Upper lobe of right lung (tissue), 1 donor: ENCODE measurements at regions not wholly inside any gene's neighbourhood (a gene's known extent, or its start where the extent isn't known, plus 50 kb on each side); places are given as distances from the start of the nearest gene placed in this dataset.

ENCODE experiments used
- ATAC-seq: fragments of 200-7000 bp; cut with Tn5 transposase; one replicate; pipeline ENCODE4 v1.9.1; 2020; ENCODE audit warnings: mild to moderate bottlenecking, moderate library complexity
- DNase-seq: peaks from one replicate; pipeline ENCODE4 v3.0.0-alpha.2; 2020
- H3K27ac ChIP-seq: fragments of 200-600 bp; one replicate; pipeline ENCODE4 v1.8.0; 2022
- H3K27me3 ChIP-seq: fragments of 200-600 bp; one replicate; pipeline ENCODE4 v1.8.0; 2022; ENCODE audit warnings: mild to moderate bottlenecking
- H3K36me3 ChIP-seq: fragments of 200-600 bp; one replicate; pipeline ENCODE4 v1.8.0; 2022
- H3K4me1 ChIP-seq: fragments of 200-600 bp; one replicate; pipeline ENCODE4 v1.8.0; 2022
- H3K4me3 ChIP-seq: fragments of 200-600 bp; one replicate; pipeline ENCODE4 v1.8.0; 2022; ENCODE audit warnings: mild to moderate bottlenecking
- H3K9me3 ChIP-seq: fragments of 200-600 bp; one replicate; pipeline ENCODE4 v1.8.0; 2022
- intact Hi-C: fragments of 100-400 bp; cut with DNase I; formaldehyde crosslinking; loops from one replicate; pipeline ENCODE4 v1.11.0; 2022
- TF ChIP-seq, protein P1 (sequence below): fragments of 200-600 bp; IDR thresholded peaks from one replicate; pipeline ENCODE4 v1.8.0; 2022; ENCODE audit warnings: antibody characterized with exemption
- donor health status: DM: no; HTN: yes; CAD: no; lungs with severe emphysema.

DNA sequence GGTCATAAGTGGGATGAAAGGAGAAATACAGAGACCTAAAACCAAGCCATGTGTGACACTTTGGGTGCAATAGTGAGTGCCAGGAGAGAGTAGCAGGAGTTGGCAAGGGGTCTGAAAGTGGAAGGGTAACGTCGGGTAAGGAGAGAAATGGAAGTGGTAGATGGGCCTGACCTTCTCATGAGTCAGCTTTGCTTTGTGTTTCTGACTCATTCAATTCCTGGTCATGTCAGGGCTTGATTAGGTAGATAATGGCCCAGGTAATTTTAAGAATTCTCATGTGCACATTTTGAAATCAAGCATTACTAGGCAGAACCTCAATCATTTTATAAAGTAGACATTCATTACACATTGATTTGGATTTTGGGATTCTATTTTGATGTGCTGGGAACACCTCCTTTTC is 262.5 kb downstream of the SOX2 start:
- Histone ChIP-seq H3K27ac (no peak overlapping the region), H3K4me1 (no peaks in the 10 kb centered on the region), H3K9me3 (no peaks in the 10 kb centered on the region), H3K36me3 (no peaks in the 10 kb centered on the region), H3K27me3 (no peaks in the 10 kb centered on the region), H3K4me3 (no peak overlapping the region)
- DNase-seq = no peak
- intact Hi-C loops = no loop called here
- ATAC-seq = no peak
- TF ChIP-seq, protein P1, sequence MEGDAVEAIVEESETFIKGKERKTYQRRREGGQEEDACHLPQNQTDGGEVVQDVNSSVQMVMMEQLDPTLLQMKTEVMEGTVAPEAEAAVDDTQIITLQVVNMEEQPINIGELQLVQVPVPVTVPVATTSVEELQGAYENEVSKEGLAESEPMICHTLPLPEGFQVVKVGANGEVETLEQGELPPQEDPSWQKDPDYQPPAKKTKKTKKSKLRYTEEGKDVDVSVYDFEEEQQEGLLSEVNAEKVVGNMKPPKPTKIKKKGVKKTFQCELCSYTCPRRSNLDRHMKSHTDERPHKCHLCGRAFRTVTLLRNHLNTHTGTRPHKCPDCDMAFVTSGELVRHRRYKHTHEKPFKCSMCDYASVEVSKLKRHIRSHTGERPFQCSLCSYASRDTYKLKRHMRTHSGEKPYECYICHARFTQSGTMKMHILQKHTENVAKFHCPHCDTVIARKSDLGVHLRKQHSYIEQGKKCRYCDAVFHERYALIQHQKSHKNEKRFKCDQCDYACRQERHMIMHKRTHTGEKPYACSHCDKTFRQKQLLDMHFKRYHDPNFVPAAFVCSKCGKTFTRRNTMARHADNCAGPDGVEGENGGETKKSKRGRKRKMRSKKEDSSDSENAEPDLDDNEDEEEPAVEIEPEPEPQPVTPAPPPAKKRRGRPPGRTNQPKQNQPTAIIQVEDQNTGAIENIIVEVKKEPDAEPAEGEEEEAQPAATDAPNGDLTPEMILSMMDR = no peak

GRCh38 chr3:181976526-181976925 is 264.8 kb downstream of the SOX2 start:
- Histone ChIP-seq H3K4me3 (no peak overlapping the region), H3K27ac (no peak overlapping the region), H3K36me3 (no peaks in the 10 kb centered on the region), H3K27me3 (no peaks in the 10 kb centered on the region), H3K9me3 (no peaks in the 10 kb centered on the region), H3K4me1 (no peaks in the 10 kb centered on the region)
- ATAC-seq (no peak), DNase-seq (no peak)
- TF ChIP-seq, protein P1 = no peak
- intact Hi-C loops = no loop called here

GRCh38 chr3:181985386-181985785 is 273.7 kb downstream of the SOX2 start:
- ATAC-seq (no peak), DNase-seq (no peak)
- Histone ChIP-seq H3K4me1 (no peaks in the 10 kb centered on the region), H3K27ac (no peak overlapping the region), H3K27me3 (no peaks in the 10 kb centered on the region), H3K9me3 (no peaks in the 10 kb centered on the region), H3K4me3 (no peak overlapping the region), H3K36me3 (no peaks in the 10 kb centered on the region)
- TF ChIP-seq, protein P1 = no peak
- intact Hi-C loops = no loop called here

- H3K4me3 ChIP-seq = no peak overlapping the region
- H3K4me1 ChIP-seq = no peaks in the 10 kb centered on the region
- no peak overlapping the region for H3K27ac ChIP-seq
- ATAC-seq (no peak), DNase-seq (no peak)
- TF ChIP-seq, protein P1 = no peak
- intact Hi-C loops = no loop called here
- no peaks in the 10 kb centered on the region for H3K36me3 ChIP-seq
- H3K9me3 ChIP-seq = no peaks in the 10 kb centered on the region
- no peaks in the 10 kb centered on the region for H3K27me3 ChIP-seq
Measured at GRCh38 chr3:181987736-181988135, 276.0 kb downstream of the SOX2 start.

GRCh38 chr3:181998828-181999227 is 287.1 kb downstream of the SOX2 start:
- intact Hi-C loops = no loop called here
- Histone ChIP-seq H3K4me1 (no peaks in the 10 kb centered on the region), H3K36me3 (no peaks in the 10 kb centered on the region), H3K9me3 (no peaks in the 10 kb centered on the region), H3K27ac (no peak overlapping the region), H3K4me3 (no peak overlapping the region), H3K27me3 (no peaks in the 10 kb centered on the region)
- ATAC-seq = no peak
- no peak for DNase-seq
- TF ChIP-seq, protein P1 = no peak

GRCh38 chr3:181999314-181999713 is 287.6 kb downstream of the SOX2 start:
- H3K4me3 ChIP-seq = no peak overlapping the region
- H3K4me1 ChIP-seq = no peaks in the 10 kb centered on the region
- no peaks in the 10 kb centered on the region for H3K27me3 ChIP-seq
- H3K9me3 ChIP-seq = no peaks in the 10 kb centered on the region
- DNase-seq = no peak
- ATAC-seq = no peak
- H3K36me3 ChIP-seq = no peaks in the 10 kb centered on the region
- H3K27ac ChIP-seq = no peak overlapping the region
- TF ChIP-seq, protein P1 = no peak
- intact Hi-C loops = no loop called here
